Activated CD8-positive, alpha-beta memory T cell treated with anti-CD3 and anti-CD28 coated beads, Interleukin-2, amount 10 ng/mL, durations not matched to agents 7 days and 5 days (primary cell): ENCODE measurements at regions not wholly inside any gene's neighbourhood (a gene's known extent, or its start where the extent isn't known, plus 50 kb on each side); places are given as distances from the start of the nearest gene placed in this dataset.

ENCODE experiments used
- ATAC-seq: fragments of 150-1000 bp; cut with Tn5 transposase; one replicate; pipeline ENCODE4 v1.10.0; 2021; ENCODE audit warnings: moderate library complexity
- CTCF ChIA-PET: fragments of 350-600 bp; sonication (Branson Sonifier 250); formaldehyde crosslinking; loops from one replicate; lab custom pipeline; 2021; ENCODE audit warnings: antibody characterized with exemption; lab: Charles Lee
- DNase-seq: peaks from one replicate; pipeline ENCODE4 v3.0.0-alpha.2; 2020
- H3K27ac Mint-ChIP-seq: one replicate; pipeline ENCODE4 v1.8.0; 2021; ENCODE audit warnings: mild to moderate bottlenecking, mixed read lengths
- H3K27me3 Mint-ChIP-seq: one replicate; pipeline ENCODE4 v1.8.0; 2021; ENCODE audit warnings: mixed read lengths
- H3K36me3 Mint-ChIP-seq: one replicate; pipeline ENCODE4 v1.8.0; 2021; ENCODE audit warnings: mild to moderate bottlenecking, mixed read lengths
- H3K4me1 Mint-ChIP-seq: one replicate; pipeline ENCODE4 v1.8.0; 2021; ENCODE audit warnings: mixed read lengths
- H3K4me3 Mint-ChIP-seq: one replicate; pipeline ENCODE4 v1.8.0; 2021; ENCODE audit warnings: mild to moderate bottlenecking, moderate library complexity, mixed read lengths
- H3K9me3 Mint-ChIP-seq: one replicate; pipeline ENCODE4 v1.8.0; 2022; ENCODE audit warnings: low read depth, mixed read lengths

- Mint-ChIP-seq H3K4me1 (no peaks in the 10 kb centered on the region), H3K27me3 (no peaks in the 10 kb centered on the region), H3K36me3 (no peaks in the 10 kb centered on the region), H3K4me3 (no peak overlapping the region), H3K9me3 (peaks cover 7% of the 10 kb centered on the region), H3K27ac (no peak overlapping the region)
- ATAC-seq (no peak), DNase-seq (no peak)
- CTCF ChIA-PET, result no interaction called here
Measured at GRCh38 chr4:126827669-126828068, 805.1 kb upstream of the INTU start.

- DNase-seq (no peak), ATAC-seq (no peak)
- Mint-ChIP-seq H3K27me3 (no peaks in the 10 kb centered on the region), H3K36me3 (no peaks in the 10 kb centered on the region), H3K4me3 (no peak overlapping the region), H3K27ac (no peak overlapping the region), H3K4me1 (no peaks in the 10 kb centered on the region), H3K9me3 (peaks cover 20% of the 10 kb centered on the region)
- CTCF ChIA-PET, result no interaction called here
Measured at GRCh38 chr4:126834854-126835253, 797.9 kb upstream of the INTU start.

DNA sequence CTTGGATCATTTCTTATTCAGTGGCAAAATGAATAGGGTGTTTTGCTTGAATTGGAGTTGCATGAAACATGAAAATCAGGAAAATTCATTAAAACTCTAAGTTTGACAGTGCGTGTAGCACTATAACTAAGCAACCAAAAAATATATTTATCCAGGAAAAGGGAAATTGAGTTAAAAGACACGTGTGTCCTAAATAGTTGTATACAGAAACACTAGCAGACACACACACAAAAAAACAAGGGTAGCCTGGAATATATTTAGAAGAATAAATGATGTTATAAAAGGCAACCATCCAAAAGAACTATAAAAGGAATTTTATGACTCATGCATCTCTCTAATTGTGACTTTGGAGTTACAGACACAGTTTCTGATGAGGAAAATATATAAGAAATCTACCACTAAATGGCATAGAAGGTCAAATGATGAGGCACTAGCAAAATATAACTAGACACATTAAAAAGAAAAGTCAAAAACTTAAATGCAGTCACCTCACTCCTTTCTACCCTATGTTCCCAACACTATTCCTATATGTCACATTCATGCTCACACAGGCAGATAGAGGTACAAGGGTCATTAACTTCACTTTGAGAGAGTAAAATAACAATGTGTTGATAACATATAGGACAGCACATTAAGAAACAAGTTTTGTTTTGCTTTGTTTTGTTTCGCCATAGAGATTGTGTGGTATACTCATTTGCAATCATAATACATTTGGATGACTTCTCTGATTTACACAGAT lies 793.6 kb upstream of the INTU start:
- no peak overlapping the region for H3K27ac Mint-ChIP-seq
- ATAC-seq (no peak), DNase-seq (no peak)
- no peaks in the 10 kb centered on the region for H3K36me3 Mint-ChIP-seq
- H3K4me1 Mint-ChIP-seq, result no peaks in the 10 kb centered on the region
- H3K9me3 Mint-ChIP-seq, result peaks cover 13% of the 10 kb centered on the region
- CTCF ChIA-PET, result no interaction called here
- no peaks in the 10 kb centered on the region for H3K27me3 Mint-ChIP-seq
- no peak overlapping the region for H3K4me3 Mint-ChIP-seq

GRCh38 chr4:126843492-126844067 lies 789.2 kb upstream of the INTU start:
- Mint-ChIP-seq H3K27ac (no peak overlapping the region), H3K4me1 (no peaks in the 10 kb centered on the region), H3K27me3 (no peaks in the 10 kb centered on the region), H3K4me3 (no peak overlapping the region), H3K36me3 (no peaks in the 10 kb centered on the region), H3K9me3 (peaks cover 12% of the 10 kb centered on the region)
- ATAC-seq (no peak), DNase-seq (no peak)
- CTCF ChIA-PET, result no interaction called here

DNA sequence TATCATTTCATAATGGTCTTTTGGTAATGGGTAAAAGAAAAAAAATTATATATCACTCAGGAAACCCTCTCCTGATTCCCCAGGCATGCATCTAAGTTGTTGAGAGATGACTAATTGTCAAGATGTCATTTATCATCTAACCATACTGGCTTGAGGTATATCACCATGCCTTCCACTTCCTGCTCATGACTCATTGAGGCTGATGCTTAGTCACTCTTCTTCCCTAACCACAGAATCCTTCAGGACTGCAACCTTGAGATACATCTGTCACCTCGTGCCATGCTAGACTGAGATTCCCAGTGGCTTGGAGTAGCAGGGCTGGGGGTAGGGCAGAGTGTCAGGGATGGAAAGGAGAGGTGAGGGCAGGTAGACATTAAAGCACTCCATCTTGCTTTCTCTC lies 782.5 kb upstream of the INTU start:
- no peaks in the 10 kb centered on the region for H3K4me1 Mint-ChIP-seq
- no peak for DNase-seq
- no peaks in the 10 kb centered on the region for H3K27me3 Mint-ChIP-seq
- H3K4me3 Mint-ChIP-seq, result no peak overlapping the region
- ATAC-seq, result no peak
- H3K36me3 Mint-ChIP-seq, result no peaks in the 10 kb centered on the region
- no peak overlapping the region for H3K27ac Mint-ChIP-seq
- CTCF ChIA-PET, result no interaction called here
- peaks cover 10% of the 10 kb centered on the region for H3K9me3 Mint-ChIP-seq

DNA sequence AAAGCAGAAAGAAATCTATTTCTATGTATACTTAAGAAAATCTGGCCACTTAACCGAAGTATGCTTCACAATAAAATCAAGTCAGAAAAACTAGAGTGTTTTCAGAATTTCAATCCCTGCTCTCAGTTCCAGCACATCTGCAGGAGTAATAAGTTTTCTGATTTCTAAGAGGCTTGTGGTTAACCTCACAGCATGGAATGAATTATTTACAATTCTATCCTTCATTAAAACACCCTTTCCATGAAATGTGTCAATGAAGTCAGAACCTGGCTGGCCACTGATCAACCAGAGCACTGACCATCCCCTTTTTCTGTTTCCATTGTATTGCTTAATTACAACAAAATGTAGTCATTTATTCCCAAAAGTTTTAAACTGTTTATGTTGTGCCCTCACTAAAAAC lies 781.4 kb upstream of the INTU start:
- Mint-ChIP-seq H3K9me3 (peaks cover 6% of the 10 kb centered on the region), H3K27me3 (no peaks in the 10 kb centered on the region), H3K27ac (no peak overlapping the region), H3K4me3 (no peak overlapping the region), H3K4me1 (no peaks in the 10 kb centered on the region), H3K36me3 (no peaks in the 10 kb centered on the region)
- CTCF ChIA-PET, result no interaction called here
- no peak for ATAC-seq
- DNase-seq, result no peak

DNA sequence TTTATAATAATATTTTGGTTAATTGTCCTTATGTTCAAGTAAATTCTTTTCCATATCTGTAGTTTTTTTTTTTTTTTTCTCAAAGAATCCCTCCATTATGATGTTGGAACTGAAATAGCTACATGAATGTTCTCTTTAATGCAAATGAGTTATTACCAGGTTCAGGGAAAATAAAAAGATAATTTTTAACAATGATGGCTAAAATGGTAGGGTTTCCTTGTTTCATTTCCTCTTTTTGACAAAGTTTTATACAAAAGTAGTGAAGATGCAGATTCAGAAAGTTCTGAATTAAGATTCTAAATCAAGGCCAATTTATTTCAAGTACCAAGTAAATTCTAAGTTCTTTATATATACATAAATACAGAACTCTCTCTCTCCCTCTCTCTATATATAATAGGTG lies 779.0 kb upstream of the INTU start:
- H3K27ac Mint-ChIP-seq, result no peak overlapping the region
- DNase-seq, result no peak

DNA sequence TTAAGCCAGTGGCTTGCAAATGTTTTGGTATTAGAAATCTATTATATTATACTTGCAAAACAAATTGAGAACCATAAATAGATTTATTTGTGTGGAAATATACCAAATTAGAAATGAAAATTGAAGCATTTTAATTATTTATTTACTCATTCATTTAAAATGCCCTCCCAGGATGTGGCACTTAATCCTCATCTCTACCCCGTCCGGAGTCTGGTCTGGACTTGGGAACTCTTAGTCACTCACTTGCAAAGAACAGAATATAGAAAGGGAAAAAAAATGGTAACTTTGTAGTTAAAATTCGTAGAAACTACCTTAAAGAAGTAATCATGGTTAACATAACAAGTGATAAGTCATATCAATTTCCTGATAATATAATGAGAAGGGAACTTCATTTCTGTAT lies 775.9 kb upstream of the INTU start:
- Mint-ChIP-seq H3K27me3 (no peaks in the 10 kb centered on the region), H3K9me3 (peaks cover 5% of the 10 kb centered on the region), H3K36me3 (no peaks in the 10 kb centered on the region), H3K4me3 (no peak overlapping the region), H3K4me1 (no peaks in the 10 kb centered on the region), H3K27ac (no peak overlapping the region)
- ATAC-seq (no peak), DNase-seq (no peak)
- CTCF ChIA-PET, result no interaction called here

More for the DNA sequence above, 779.0 kb upstream of the INTU start:
- CTCF ChIA-PET, result no interaction called here
- ATAC-seq, result no peak
- Mint-ChIP-seq H3K9me3 (peaks cover 4% of the 10 kb centered on the region), H3K4me1 (no peaks in the 10 kb centered on the region), H3K4me3 (no peak overlapping the region), H3K36me3 (no peaks in the 10 kb centered on the region), H3K27me3 (no peaks in the 10 kb centered on the region)

DNA sequence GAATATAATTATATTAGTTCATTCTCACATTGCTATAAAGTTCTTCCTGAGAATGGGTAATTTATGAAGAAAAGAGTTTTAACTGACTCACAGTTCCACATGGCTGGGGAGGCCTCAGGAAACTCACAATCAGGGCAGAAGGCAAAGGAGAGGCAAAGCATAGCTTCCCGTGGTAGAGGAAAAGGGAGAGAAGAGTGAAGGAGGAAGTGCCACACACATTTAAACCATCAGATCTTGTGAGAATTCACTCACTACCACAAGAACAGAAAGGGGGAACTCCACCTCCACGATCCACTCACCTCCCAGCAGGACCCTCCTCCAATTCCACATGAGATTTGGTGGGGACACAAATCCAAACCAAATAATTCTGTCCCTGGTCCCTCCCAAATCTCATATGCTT lies 773.4 kb upstream of the INTU start:
- Mint-ChIP-seq H3K36me3 (no peaks in the 10 kb centered on the region), H3K27ac (no peak overlapping the region), H3K4me1 (no peaks in the 10 kb centered on the region), H3K4me3 (no peak overlapping the region), H3K27me3 (no peaks in the 10 kb centered on the region), H3K9me3 (peaks cover 5% of the 10 kb centered on the region)
- ATAC-seq (no peak), DNase-seq (no peak)
- CTCF ChIA-PET, result no interaction called here

- H3K4me3 Mint-ChIP-seq, result no peak overlapping the region
- CTCF ChIA-PET, result no interaction called here
- no peaks in the 10 kb centered on the region for H3K27me3 Mint-ChIP-seq
- no peaks in the 10 kb centered on the region for H3K36me3 Mint-ChIP-seq
- peaks cover 5% of the 10 kb centered on the region for H3K9me3 Mint-ChIP-seq
- no peak overlapping the region for H3K27ac Mint-ChIP-seq
- no peaks in the 10 kb centered on the region for H3K4me1 Mint-ChIP-seq
- DNase-seq (no peak), ATAC-seq (no peak)
Measured at GRCh38 chr4:126859872-126860271, 772.9 kb upstream of the INTU start.

DNA sequence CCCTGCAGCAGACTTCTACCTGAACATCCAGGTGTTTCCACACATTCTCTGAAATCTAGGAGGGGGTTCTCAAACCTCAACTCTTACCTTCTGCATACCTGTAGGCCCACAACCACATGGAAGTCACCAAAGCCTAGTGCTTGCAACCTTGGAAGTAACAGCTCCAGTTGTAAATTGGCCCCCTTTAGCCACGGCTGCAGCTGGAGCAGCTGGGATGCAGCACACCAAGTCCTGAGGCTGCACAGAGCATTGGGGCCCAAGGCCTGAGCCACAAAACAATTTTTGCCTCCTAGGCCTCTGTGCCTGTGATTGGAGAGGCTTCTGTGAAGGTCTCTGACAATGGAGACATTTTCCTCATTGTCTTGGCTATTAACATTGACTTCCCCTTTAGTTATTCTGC lies 772.4 kb upstream of the INTU start:
- Mint-ChIP-seq H3K9me3 (peaks cover 5% of the 10 kb centered on the region), H3K4me3 (no peak overlapping the region), H3K27ac (no peak overlapping the region), H3K4me1 (no peaks in the 10 kb centered on the region), H3K36me3 (no peaks in the 10 kb centered on the region), H3K27me3 (no peaks in the 10 kb centered on the region)
- CTCF ChIA-PET, result no interaction called here
- no peak for DNase-seq
- no peak for ATAC-seq

DNA sequence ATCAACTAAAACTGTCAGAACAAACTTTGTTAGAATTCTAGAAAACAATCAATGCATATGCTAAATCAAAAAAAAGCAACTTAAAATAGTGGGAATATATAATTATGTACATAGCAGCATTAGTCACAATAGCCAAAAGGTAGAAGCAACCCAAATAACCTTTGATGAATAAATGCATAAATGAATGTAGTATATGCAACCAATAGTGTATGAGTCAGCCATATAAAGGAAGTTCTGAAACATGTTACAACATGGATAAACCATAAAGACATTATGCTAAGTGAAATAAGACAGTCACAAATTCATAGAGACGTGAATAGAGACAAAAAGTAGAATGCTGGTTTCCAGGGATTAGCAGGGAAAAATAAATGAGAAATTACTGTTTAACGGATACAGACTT lies 762.8 kb upstream of the INTU start:
- H3K27me3 Mint-ChIP-seq, result no peaks in the 10 kb centered on the region
- H3K36me3 Mint-ChIP-seq, result no peaks in the 10 kb centered on the region
- DNase-seq, result no peak
- no peak for ATAC-seq
- no peak overlapping the region for H3K4me3 Mint-ChIP-seq
- no peaks in the 10 kb centered on the region for H3K4me1 Mint-ChIP-seq
- peaks cover 19% of the 10 kb centered on the region for H3K9me3 Mint-ChIP-seq
- H3K27ac Mint-ChIP-seq, result no peak overlapping the region
- CTCF ChIA-PET, result no interaction called here

DNA sequence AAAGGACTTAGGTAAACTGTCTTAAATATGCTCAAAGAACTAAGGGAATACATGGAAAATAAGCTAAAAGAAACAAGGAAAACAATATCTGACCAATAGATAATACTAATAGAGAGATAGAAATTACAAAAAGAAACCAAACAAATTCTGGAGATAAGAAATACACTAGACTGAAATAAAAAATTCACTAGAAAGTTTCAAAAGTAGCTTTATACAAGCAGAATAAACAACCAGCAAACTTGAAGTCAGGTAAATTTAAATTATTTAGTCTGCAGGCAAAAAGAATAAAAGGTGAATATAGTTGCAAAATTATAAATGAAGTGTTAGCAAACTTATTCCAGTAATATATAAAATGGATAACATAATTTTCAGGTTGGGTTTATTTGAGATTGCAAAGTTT lies 760.9 kb upstream of the INTU start:
- H3K36me3 Mint-ChIP-seq, result no peaks in the 10 kb centered on the region

DNA sequence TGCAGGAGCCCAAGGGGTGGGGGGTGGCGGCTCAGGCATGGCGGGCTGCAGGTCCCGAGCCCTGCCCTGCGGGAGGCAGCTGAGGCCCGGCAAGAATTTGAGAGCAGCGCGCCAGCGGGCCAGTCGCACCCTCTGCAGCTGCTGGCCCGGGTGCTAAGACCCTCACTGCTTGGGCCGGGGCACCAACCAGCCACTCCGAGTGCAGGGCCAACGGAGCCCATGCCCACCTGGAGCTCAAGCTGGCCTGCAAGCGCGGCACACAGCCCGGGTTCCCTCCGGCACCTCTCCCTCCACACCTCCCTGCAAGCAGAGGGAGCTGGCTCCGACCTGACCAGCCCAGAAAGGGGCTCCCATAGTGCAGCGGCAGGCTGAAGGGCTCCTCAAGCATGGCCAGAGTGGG lies 758.2 kb upstream of the INTU start:
- Mint-ChIP-seq H3K9me3 (peaks cover 13% of the 10 kb centered on the region), H3K4me1 (no peaks in the 10 kb centered on the region), H3K36me3 (no peaks in the 10 kb centered on the region), H3K27ac (no peak overlapping the region), H3K27me3 (no peaks in the 10 kb centered on the region), H3K4me3 (no peak overlapping the region)
- no peak for DNase-seq
- CTCF ChIA-PET, result no interaction called here
- no peak for ATAC-seq

More for the DNA sequence above, 760.9 kb upstream of the INTU start:
- DNase-seq (no peak), ATAC-seq (no peak)
- no peak overlapping the region for H3K27ac Mint-ChIP-seq
- no peaks in the 10 kb centered on the region for H3K27me3 Mint-ChIP-seq
- H3K9me3 Mint-ChIP-seq, result peaks cover 19% of the 10 kb centered on the region
- CTCF ChIA-PET, result no interaction called here
- no peaks in the 10 kb centered on the region for H3K4me1 Mint-ChIP-seq
- no peak overlapping the region for H3K4me3 Mint-ChIP-seq
